ENCODE measurements at regions not wholly inside any gene's neighbourhood (a gene's known extent, or its start where the extent isn't known, plus 50 kb on each side); places are given as distances from the start of the nearest gene placed in this dataset.

DNA sequence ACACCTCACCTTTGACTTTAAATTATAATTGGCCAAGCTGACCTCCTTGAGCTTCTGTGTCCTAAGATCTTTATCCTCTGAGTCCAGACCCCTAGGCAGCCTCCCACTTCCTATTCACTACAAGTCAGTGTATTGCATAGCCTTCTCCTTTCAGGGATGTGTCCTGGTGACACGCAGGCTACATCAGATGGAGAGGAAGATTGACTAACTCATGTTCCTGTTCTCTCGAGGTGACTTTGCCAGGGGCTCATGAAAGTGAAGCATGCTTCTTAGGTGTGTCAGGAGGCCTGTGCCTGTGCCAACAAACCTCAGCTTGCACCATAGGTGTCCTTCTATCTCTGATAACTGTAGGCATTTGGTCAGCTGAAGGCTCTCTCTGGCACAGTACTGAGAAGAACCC, 195.7 kb upstream of the HS3ST1 start:
- peak overlapping the region; percentile 35 for H2AFZ ChIP-seq (ENCODE audit: control insufficient read depth, low read length)
- H4K20me1 ChIP-seq (ENCODE audit: control insufficient read depth, extremely low read depth, insufficient read depth, low read length), result no peaks in the 10 kb centered on the region
- H3K4me3 ChIP-seq (ENCODE audit: control insufficient read depth in 2 of 3, extremely low read depth in 1 of 3, insufficient read depth in 2 of 3, low read depth in 1 of 3, low read length in 3 of 3), result peak overlapping the region in 2 of 3 experiments; percentile 7 to 22
- H3K36me3 ChIP-seq (ENCODE audit: control insufficient read depth in 2 of 2, extremely low read depth in 1 of 2, insufficient read depth in 2 of 2, low read length in 2 of 2), result no peaks in the 10 kb centered on the region
- dilution Hi-C loops (cut with MboI; ENCODE audit: extremely low pct_ligation_motif_present, low sequenced_read_pairs), result no loop called here
- no peaks in the 10 kb centered on the region for H3K27me3 ChIP-seq (ENCODE audit: control insufficient read depth, extremely low read depth, insufficient read depth, low read length)
- TF ChIP-seq, protein P1, sequence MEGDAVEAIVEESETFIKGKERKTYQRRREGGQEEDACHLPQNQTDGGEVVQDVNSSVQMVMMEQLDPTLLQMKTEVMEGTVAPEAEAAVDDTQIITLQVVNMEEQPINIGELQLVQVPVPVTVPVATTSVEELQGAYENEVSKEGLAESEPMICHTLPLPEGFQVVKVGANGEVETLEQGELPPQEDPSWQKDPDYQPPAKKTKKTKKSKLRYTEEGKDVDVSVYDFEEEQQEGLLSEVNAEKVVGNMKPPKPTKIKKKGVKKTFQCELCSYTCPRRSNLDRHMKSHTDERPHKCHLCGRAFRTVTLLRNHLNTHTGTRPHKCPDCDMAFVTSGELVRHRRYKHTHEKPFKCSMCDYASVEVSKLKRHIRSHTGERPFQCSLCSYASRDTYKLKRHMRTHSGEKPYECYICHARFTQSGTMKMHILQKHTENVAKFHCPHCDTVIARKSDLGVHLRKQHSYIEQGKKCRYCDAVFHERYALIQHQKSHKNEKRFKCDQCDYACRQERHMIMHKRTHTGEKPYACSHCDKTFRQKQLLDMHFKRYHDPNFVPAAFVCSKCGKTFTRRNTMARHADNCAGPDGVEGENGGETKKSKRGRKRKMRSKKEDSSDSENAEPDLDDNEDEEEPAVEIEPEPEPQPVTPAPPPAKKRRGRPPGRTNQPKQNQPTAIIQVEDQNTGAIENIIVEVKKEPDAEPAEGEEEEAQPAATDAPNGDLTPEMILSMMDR (optimal IDR thresholded peaks at IDR 0.05 in 1 of 3, IDR thresholded peaks at IDR 0.05 in 1 of 3, conservative IDR thresholded peaks at IDR 0.05 in 1 of 3; ENCODE audit: extremely low read depth in 1 of 3, insufficient read depth in 2 of 3, low read length in 3 of 3), result no peak
- TF ChIP-seq EZH2 (IDR thresholded peaks at IDR 0.05; ENCODE audit: low read length), result no peak
- H3K4me2 ChIP-seq (ENCODE audit: control insufficient read depth, extremely low read depth, insufficient read depth, low read depth, low read length), result peak overlapping the region; percentile 67
- no peak for DNase-seq (ENCODE audit: low read depth, low spot score)
- no peaks in the 10 kb centered on the region for H3K79me2 ChIP-seq (ENCODE audit: control insufficient read depth, insufficient read depth, low read length)
- H3K27ac ChIP-seq (ENCODE audit: control insufficient read depth, insufficient read depth, low read length), result peak overlapping the region; percentile 96
- H3K4me1 ChIP-seq (ENCODE audit: control insufficient read depth, extremely low read depth, insufficient read depth, low read length), result peaks cover 60% of the 10 kb centered on the region
- H3K9me3 ChIP-seq (ENCODE audit: control insufficient read depth, low read depth, low read length), result no peaks in the 10 kb centered on the region
- peak; percentile 99 for FAIRE-seq
- no peaks in the 10 kb centered on the region for H3K9me1 ChIP-seq (ENCODE audit: control insufficient read depth, extremely low read depth, insufficient read depth, low read length)
- peak overlapping the region; percentile 73 for H3K9ac ChIP-seq (ENCODE audit: control insufficient read depth, extremely low read depth, insufficient read depth, low read length)

DNA sequence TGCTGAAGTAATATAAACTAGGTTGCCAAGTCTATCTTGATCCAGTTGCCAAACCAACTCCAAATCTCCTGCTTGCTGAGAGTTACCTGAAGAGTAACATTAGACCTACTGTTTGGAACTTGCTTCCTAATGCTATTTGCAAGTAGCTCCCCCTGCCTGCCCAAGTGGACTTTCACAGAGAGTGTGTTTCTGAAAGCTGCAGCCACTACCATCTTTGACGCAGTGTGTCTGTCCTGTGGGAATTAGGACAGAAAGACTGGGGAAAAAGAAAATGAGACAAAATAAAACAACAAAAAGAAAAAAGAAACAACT, 195.0 kb upstream of the HS3ST1 start:
- Histone ChIP-seq H3K27me3 (ENCODE audit: control insufficient read depth, extremely low read depth, insufficient read depth, low read length) (no peaks in the 10 kb centered on the region), H3K9me1 (ENCODE audit: control insufficient read depth, extremely low read depth, insufficient read depth, low read length) (no peaks in the 10 kb centered on the region), H3K4me2 (ENCODE audit: control insufficient read depth, extremely low read depth, insufficient read depth, low read depth, low read length) (peak overlapping the region; percentile 26), H3K79me2 (ENCODE audit: control insufficient read depth, insufficient read depth, low read length) (no peaks in the 10 kb centered on the region), H3K9me3 (ENCODE audit: control insufficient read depth, low read depth, low read length) (no peaks in the 10 kb centered on the region), H3K9ac (ENCODE audit: control insufficient read depth, extremely low read depth, insufficient read depth, low read length) (peak overlapping the region; percentile 31), H3K27ac (ENCODE audit: control insufficient read depth, insufficient read depth, low read length) (peak overlapping the region; percentile 96), H3K4me3 (ENCODE audit: control insufficient read depth in 2 of 3, extremely low read depth in 1 of 3, insufficient read depth in 2 of 3, low read depth in 1 of 3, low read length in 3 of 3) (no peak overlapping the region), H3K36me3 (ENCODE audit: control insufficient read depth in 2 of 2, extremely low read depth in 1 of 2, insufficient read depth in 2 of 2, low read length in 2 of 2) (no peaks in the 10 kb centered on the region), H2AFZ (ENCODE audit: control insufficient read depth, low read length) (no peak overlapping the region), H3K4me1 (ENCODE audit: control insufficient read depth, extremely low read depth, insufficient read depth, low read length) (peaks cover 56% of the 10 kb centered on the region), H4K20me1 (ENCODE audit: control insufficient read depth, extremely low read depth, insufficient read depth, low read length) (no peaks in the 10 kb centered on the region)
- no peak for DNase-seq (ENCODE audit: low read depth, low spot score)
- dilution Hi-C loops (cut with MboI; ENCODE audit: extremely low pct_ligation_motif_present, low sequenced_read_pairs), result no loop called here
- TF ChIP-seq, protein P1 (optimal IDR thresholded peaks at IDR 0.05 in 1 of 3, IDR thresholded peaks at IDR 0.05 in 1 of 3, conservative IDR thresholded peaks at IDR 0.05 in 1 of 3; ENCODE audit: extremely low read depth in 1 of 3, insufficient read depth in 2 of 3, low read length in 3 of 3), result peak; percentile 50 to 76 (median 57)
- TF ChIP-seq EZH2 (IDR thresholded peaks at IDR 0.05; ENCODE audit: low read length), result no peak
- peak; percentile 41 for FAIRE-seq

All from keratinocyte (primary cell).